Sciatic nerve (tissue), 2 donors: ENCODE measurements at regions not wholly inside any gene's neighbourhood (a gene's known extent, or its start where the extent isn't known, plus 50 kb on each side); places are given as distances from the start of the nearest gene placed in this dataset.

ENCODE experiments used
- ATAC-seq: fragments of 200-7000 bp; cut with Tn5 transposase; one replicate; pipeline ENCODE4 v1.9.1; 2020; ENCODE audit warnings: mild to moderate bottlenecking, moderate library complexity
- DNase-seq: peaks from one replicate; pipeline ENCODE4 v3.0.0-alpha.2; 2020; ENCODE audit warnings: low spot score
- intact Hi-C: fragments of 100-400 bp; cut with DNase I; formaldehyde crosslinking; loops from one replicate; pipeline ENCODE4 v1.14.2; 2022
- donor health status: DM: no; HTN: no; CAD: no.
- donor health status: DM: no; HTN: no; CAD: no.

DNA sequence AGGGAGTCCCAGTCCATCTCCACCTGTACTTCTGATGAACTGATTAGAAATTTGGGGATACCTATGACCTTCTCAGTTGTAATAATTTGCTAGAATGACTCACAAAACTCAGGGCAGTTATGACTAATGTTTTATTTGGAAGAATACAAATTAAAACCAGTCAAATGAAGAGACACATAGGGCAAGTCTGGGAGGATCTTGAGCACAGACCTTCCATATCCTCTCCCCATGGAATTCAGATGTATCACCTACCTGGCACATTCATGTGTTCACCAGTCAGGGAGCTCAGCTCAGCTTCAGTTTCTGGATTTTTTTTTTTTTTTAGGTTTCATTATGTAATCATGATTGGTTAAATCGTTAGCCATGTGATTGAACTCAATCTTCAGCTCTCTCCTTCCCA is 247.7 kb downstream of the VGLL3 start:
- ATAC-seq = no peak
- no peak for DNase-seq
- intact Hi-C loops = no loop called here

DNA sequence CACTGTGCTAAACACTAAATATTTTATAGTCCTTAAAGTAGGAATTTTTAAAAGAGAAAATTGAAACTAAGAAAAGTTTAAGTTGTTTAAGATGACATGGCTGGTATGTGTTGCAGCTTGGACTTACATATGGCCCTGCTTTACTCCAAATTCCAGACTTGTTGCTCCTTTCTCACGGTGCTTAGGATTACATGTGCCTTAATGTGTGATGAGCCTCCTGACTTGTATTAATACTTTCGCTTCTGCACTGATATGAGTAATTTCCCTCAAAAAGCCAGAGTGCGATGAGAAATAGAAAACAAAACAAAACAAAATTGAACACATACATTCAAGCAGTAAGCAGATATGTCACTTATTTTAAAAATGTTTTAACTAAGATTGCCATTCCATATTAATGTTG is 250.2 kb downstream of the VGLL3 start:
- DNase-seq (no peak), ATAC-seq (no peak)
- intact Hi-C loops = no loop called here

DNA sequence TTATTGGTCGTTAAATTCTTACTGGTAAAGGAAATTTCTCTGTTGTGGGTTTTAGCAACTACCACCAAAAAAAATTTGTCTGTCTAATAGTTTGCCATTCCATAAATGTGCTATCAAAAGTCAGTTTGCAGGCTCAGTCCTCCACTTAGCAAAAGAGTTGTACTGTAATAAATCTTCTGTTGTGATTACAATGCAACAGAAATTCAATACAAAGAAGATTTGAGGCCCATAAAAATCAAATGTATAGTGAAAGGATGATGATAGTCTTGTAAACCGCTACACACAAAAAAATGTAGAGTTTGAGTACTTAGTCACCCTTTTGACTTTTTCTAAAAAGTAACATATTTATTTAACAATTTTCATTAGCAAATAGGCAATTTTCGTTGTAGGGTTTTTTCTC is 251.7 kb downstream of the VGLL3 start:
- intact Hi-C loops = no loop called here
- DNase-seq (no peak), ATAC-seq (no peak)

DNA sequence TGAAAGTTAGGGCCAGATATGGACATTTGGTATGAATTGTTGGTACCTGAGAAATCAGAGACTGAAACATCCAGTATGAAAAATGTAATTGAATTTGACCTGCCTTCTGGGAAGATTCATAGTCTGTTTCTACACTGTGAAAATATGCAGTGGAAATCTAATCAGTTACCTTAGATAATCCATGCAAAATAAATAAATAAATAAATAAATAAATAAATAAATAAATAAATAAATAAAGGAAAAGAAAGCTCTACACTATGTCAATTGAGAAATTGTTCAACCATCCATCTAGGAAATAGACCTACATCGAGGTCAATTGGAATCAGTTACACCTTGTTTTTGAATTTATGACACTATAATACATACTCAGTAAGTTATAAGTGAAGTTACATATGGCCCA is 252.3 kb downstream of the VGLL3 start:
- no peak for DNase-seq
- ATAC-seq = no peak
- intact Hi-C loops = no loop called here

DNA sequence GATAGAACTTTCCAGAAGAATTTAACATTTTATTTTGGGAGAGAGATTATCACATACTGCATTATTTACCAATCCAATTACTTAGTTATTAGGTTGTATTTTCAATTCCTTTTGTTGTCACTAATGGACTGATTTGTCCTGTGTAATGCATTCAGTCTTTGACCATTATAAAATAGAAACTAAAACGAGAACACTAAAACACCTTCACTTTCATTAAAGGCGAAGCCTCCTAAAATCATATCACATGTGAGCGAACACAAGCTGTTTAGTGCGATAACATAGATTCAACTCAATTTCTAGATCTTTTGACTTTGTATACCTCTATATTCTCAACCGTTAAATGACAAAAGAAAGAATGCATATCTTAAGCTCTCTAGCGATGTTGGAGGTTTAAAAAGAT is 253.4 kb downstream of the VGLL3 start:
- DNase-seq (no peak), ATAC-seq (no peak)
- intact Hi-C loops = no loop called here

DNA sequence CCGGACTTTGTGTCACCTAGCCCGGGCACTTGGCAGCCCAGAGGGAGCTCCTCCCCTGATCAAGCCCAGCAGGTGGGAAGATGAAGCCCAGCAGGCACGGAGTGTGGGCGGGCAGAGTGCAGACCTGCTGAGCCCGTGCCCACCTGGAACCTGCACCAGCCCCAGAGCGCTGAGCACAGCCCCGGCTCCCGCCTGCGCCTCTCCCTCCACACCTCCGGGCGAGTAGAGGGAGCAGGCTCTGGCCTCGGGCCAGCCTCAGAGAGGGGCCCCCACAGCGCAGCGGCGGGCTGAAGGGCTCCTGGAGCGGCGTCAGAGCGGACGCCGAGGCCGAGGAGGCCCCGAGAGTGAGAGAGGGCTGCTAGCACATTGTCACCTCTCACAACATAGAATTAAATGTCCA is 257.7 kb downstream of the VGLL3 start:
- no peak for DNase-seq
- intact Hi-C loops = no loop called here
- ATAC-seq = peak; percentile 20

DNA sequence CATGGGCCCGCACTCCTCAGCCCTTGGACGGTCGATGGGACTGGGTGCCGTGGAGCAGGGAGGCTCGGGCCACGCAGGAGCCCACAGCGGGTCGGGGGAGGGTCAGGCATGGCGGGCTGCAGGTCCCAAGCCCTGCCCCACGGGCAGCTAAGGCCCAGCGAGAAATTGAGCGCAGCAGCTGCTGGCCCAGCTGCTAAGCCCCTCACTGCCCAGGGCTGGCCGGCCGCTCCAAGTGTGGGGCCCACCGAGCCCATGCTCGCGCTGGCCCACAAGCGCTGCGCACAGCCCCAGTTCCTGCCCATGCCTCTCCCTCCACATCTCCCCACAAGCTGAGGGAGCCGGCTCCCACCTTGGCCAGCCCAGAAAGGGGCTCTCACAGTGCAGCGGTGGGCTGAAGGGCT is 259.4 kb downstream of the VGLL3 start:
- ATAC-seq (no peak), DNase-seq (no peak)
- intact Hi-C loops = no loop called here

DNA sequence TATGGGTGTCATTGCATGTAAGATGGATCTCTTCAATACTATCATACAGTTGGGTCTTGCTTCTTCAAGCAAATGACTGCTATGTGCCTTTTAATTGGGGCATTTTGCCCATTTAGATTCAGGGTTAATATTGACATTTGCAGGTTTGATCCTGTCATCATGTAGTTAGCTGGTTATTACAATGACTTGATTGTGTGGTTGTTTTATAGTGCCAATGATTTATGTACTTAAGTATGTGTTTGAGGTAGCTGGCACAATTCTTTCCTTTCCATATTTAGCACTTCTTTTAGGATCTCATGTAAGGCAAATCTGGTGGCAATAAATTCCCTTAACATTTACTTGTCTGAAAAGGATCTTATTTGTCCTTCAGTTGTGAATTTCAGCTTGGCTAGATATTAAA is 267.5 kb downstream of the VGLL3 start:
- intact Hi-C loops = no loop called here
- ATAC-seq = no peak

DNA sequence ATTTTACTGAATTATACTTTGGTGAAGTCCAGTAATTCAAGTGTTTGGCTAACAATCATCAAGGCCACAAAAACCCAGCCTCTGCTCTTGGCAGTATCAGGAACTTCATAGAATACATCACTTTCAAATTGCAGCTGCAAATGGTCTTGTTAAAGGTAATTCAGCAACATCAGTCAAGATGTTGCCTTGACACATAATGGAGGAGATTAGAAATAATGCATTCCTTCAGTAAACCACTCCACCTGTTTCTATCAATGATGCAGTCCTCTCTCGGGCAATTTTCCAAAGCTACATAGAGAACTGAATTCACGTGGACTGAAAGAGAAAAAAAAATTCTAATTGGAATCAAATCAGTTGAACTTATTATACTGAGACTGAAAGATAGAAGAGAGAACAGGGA is 279.3 kb downstream of the VGLL3 start:
- intact Hi-C loops = no loop called here
- ATAC-seq (no peak), DNase-seq (no peak)

More for the DNA sequence above, 267.5 kb downstream of the VGLL3 start:
- DNase-seq = no peak

DNA sequence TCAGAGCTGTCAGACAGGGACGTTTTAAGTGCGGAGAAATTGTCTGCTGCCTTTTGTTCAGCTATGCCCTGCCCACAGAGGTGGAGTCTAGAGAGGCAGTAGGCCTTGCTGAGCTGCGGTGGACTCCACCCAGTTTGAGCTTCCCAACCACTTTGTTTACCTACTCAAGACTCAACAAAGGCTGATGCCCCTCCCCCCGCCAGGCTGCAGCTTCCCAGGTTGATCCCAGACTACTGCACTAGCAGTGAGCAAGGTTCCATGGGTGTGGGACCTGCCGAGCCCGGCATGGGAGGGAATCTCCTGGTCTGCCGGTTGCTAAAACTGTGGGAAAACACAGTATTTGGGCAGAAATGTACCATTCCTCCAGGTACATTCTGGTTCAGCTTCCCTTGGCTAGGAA is 282.1 kb downstream of the VGLL3 start:
- no peak for DNase-seq

DNA sequence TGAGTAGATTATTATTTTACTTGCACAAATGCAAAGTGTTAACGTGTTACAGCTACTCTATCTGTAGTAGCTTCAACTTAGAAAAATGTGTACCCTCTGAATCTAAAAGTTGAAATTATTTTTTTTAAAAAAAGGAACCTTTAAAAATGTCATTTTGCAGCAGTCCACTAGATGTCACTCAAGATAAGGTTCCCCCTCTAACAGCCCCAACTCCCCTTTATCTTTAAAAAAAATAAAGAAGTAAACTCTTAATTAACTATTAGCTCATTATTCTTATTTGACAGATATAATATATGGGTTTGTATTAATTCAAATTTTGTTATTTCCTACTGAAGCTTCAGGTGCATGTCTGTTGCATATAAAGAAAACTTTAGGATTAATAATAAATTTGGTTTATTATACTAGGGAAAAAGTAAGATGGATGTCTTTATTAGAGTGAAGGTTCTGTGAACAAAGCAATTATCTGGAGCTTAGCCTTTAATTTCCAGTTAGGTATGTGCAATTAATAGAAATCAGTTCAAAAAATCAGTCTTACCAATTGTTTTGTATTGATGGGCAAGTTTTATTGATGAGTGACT is 288.5 kb downstream of the VGLL3 start:
- intact Hi-C loops = no loop called here
- ATAC-seq (no peak), DNase-seq (no peak)

More for the DNA sequence above, 282.1 kb downstream of the VGLL3 start:
- intact Hi-C loops = no loop called here
- ATAC-seq = no peak

DNA sequence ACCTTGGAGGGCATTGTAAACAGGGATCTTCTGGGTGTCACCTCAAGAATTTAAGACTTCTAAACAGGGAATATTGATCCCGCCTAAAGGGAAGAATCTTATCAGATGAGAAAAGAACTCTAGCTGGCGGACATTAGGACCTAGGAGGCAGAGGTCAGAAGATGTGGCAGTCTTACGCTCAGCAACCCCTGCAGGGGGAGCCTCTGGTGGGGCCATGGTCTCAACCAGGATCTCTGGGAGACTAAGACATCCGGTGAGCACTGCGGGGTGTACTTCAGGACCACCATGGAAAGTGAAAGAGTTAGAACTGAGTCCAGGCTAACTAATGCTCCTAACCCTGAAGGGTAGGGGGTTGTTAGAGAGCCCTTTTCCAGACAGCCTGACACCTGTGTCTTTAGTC is 295.2 kb downstream of the VGLL3 start:
- ATAC-seq = no peak
- no peak for DNase-seq
- intact Hi-C loops = no loop called here

DNA sequence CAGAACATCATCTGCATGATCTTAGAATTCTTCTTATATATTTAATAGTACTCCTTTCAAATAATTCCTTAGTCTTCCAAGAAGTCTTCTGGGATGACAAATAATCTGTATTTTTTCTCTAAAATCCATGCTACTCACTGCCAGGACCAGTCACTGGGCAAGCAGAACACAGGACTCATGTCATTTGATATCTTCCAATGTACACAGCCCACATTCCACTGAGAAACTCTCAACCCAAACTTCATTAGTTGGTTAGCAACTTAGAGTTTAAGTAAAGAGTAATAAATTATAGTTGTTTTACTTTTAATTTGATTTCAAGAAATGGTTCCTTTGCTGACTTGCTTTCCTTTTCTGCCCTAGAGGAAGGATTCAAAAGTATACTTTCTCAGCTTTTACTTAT is 317.0 kb downstream of the VGLL3 start:
- no peak for ATAC-seq
- no peak for DNase-seq
- intact Hi-C loops = no loop called here

DNA sequence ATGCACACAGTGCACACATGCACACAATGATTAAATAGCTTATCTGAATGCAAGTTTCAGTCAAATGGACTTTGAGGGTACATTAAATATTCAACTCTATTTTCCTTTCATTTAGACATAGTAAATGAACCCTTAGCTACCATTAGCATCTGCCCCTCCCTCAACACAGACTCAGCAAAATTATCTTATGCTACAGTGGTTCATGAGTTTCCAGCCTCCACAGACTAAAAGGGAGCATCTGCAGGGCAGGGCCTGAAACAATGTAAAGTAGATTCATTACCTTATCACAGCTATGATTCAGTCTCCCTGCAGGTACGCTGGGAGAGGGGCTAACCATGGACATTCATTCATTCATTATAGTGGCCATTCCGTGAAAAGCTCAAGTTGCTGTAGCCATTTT is 329.1 kb downstream of the VGLL3 start:
- DNase-seq (no peak), ATAC-seq (no peak)
- intact Hi-C loops = no loop called here

DNA sequence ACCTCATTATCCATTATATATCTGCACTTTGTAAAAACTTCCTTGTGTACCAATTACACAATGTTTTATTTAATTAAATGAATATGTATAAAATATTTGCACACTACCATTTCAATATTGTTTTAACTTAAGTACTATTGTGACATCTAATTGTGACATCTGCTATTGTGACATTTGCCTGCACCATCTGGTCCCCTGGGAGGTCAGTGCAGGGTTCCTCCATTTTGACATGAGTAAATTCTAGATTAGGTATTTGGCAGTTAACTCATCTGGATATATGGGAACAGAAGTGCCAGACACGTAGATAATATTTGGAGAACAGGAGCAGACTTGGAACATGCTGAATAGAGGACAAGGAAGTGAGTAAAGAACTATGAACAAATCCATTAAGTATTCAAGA is 332.1 kb downstream of the VGLL3 start:
- ATAC-seq (no peak), DNase-seq (no peak)
- intact Hi-C loops = no loop called here

DNA sequence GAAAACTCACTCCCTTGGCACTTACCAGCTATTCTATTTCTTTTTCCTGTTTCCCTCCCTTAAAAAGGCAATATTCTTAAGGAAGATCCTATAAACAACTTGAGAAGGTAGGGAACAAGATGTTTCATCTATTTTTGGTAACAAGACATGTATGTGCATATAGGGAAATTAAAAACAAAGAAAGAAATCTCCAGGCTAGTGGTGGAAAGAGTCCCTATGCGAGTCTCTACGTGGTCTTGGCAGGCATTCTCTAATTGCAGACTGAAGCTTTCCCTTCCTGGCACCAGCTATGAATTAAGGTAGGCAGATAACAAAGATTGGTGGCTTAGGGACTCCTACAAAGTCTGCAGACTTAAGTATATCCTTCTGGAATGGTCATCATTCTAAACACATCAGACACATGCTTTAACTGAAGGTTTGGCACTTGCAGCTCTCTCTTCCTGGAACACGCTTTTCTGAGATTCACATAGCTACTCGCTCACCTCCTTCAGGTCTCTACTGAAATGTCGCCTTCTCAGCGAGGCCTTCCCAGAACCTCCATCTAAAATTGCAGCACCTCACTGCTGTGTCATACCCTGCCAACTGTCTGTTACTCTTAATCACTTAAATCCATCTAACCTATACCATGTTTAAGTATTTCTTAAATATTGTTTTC is 336.0 kb downstream of the VGLL3 start:
- intact Hi-C loops = no loop called here

DNA sequence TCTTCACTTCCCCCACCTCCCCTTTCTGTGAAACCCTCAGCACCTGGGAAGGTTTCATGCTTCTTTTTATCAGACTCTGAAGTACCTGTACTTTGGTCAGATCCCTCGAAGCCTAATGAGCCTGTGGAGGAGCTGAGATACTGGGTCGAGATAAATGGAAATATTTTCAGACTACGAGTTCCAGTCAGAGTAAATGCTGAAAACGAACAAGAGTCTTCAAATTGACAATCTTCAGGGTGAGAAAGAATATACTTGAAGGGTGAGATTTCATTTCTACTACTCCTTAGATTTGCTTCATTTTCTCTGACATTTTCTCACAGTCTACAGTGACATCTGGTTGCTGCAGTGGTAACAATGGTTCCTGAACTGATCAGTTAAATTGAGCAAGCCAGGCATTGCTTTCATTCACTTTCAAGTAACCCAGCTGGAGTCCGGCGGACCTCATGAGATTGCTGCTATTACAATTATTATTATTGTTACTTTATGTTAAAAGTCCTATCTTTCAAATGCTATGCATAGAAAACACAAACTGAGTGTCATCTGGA is 337.2 kb downstream of the VGLL3 start:
- no peak for ATAC-seq

More for the DNA sequence above, 336.0 kb downstream of the VGLL3 start:
- ATAC-seq = no peak
- no peak for DNase-seq

DNA sequence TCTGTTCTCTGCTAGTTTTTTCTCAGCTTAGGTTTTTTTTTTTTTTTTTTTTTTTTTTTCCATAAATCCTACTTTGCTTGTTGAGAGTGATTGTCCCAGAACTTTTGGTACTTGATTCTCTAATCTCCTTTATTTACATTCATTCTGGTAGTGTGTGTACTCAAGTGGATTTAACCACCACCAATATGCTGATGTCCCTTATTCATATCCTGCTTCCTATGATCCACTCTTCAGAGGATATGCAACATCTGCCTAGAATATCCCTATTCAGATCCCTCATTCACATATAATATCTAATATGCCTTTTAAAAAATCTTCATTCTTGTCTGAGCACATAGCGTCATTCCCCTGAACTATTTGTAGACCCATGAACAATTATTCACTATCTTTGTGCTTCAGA is 342.9 kb downstream of the VGLL3 start:
- ATAC-seq = no peak

More for the DNA sequence above, 337.2 kb downstream of the VGLL3 start:
- intact Hi-C loops = no loop called here
- DNase-seq = no peak

DNA sequence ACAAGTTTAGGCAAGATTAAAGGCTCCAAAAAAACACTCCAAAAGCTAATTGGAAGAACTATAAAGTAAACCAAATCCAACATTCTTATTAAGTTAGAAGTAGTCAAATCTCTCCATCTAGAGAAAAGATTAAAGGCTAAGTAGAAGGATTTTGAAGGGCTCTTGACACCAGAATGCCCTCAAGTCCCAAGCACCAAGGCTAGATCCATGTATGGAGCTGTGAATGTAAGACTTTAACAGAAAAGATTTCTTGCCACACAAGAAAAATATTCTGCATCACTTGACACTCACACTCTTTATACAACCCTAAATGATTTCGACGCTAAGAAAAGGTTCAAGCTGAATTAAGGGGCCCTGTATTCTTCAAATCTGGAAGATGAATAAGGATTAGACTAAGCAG is 345.2 kb downstream of the VGLL3 start:
- ATAC-seq (no peak), DNase-seq (no peak)
- intact Hi-C loops = no loop called here

More for the DNA sequence above, 342.9 kb downstream of the VGLL3 start:
- intact Hi-C loops = no loop called here
- DNase-seq = no peak

DNA sequence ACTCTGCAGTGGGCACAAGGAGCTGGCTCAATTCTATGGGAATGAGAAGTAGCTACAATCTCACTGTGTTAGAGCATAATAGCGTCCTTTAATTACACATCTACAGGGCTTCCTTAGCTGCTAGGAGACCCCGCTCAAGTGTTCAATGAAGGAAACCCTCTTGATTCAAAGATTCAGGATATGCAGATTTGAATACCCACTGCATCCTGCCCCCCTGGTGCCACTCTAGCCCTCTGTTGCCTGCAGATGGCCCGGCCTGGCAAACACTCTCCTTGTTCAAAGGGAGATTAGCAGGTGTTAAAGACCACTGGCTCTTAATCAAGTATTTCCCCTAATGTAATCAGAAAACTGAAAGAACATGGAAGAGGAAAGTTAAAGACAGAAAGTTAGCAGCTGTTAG is 356.6 kb downstream of the VGLL3 start:
- no peak for ATAC-seq
- intact Hi-C loops = no loop called here
- no peak for DNase-seq

DNA sequence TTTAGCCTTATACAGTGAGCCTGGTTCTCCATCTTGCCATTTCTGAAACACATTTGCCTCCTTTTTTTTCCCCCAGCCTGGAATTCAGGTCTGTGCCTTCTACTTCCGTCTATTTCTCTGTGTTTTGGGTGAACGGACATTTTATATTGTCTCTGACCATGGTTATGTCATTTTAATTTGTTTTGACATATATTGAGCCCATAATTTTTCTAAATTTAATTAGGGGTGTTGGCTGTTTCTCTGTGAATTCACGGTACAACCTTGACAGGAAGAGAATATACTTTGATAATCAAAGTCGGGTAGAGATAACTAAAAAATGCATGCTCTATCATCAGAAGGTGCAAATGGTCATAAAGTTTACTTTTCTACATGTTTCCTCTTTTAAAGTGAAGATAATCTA is 361.4 kb downstream of the VGLL3 start:
- intact Hi-C loops = no loop called here
- ATAC-seq (no peak), DNase-seq (no peak)
